IgD-negative memory B cell (primary cell): ENCODE measurements at regions not wholly inside any gene's neighbourhood (a gene's known extent, or its start where the extent isn't known, plus 50 kb on each side); places are given as distances from the start of the nearest gene placed in this dataset.
"Not testable (repeated sequence)": the region's sequence is repeated elsewhere in the genome, so short reads cannot be mapped to it uniquely, and the experiment has no call there.

Source experiments
- H3K27ac Mint-ChIP-seq, 3 donors: one replicate each; pipeline ENCODE4 v1.8.0; 2020 to 2022; ENCODE audit warnings: mild to moderate bottlenecking in 3 of 3, mixed read lengths in 3 of 3, moderate library complexity in 1 of 3
- H3K27me3 Mint-ChIP-seq: one replicate; pipeline ENCODE4 v1.8.0; 2021; ENCODE audit warnings: mixed read lengths
- H3K36me3 Mint-ChIP-seq: one replicate; pipeline ENCODE4 v1.8.0; 2020; ENCODE audit warnings: mild to moderate bottlenecking, mixed read lengths
- H3K4me1 Mint-ChIP-seq, 3 donors: one replicate each; pipeline ENCODE4 v1.8.0; 2020 to 2022; ENCODE audit warnings: mixed read lengths in 3 of 3, mild to moderate bottlenecking in 1 of 3
- H3K4me3 Mint-ChIP-seq, 4 donors: one replicate each; pipeline ENCODE4 v1.8.0; 2020 to 2022; ENCODE audit warnings: mild to moderate bottlenecking in 4 of 4, mixed read lengths in 4 of 4, moderate library complexity in 3 of 4
- H3K9me3 Mint-ChIP-seq, 3 donors: one replicate each; pipeline ENCODE4 v1.8.0; 2020 to 2021; ENCODE audit warnings: mixed read lengths in 3 of 3, mild to moderate bottlenecking in 1 of 3

DNA sequence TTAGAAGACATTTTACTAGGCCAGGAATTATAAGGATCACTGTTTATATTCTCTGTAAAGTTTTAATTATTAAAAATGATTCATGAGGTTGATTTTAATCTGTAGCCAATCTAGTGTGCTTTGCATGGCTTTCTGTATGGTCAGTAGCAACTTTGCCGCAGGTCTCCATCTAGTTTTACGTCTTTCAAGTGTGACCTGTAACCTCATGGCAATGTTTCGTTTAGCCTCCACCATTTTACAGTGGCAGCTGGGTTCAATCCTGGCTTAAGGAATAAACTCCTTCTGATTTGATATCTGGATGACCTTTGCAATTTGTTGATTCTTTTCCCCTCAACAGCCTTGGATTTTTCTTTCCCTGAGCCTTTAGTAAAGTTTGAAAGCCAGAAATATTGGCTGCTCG, 434.5 kb upstream of the CDH9 start:
- Mint-ChIP-seq H3K4me3 (no peak overlapping the region), H3K4me1 (no peaks in the 10 kb centered on the region), H3K27ac (no peak overlapping the region), H3K36me3 (peaks cover 1% of the 10 kb centered on the region), H3K9me3 (peaks cover 0 to 2% (median 1%) of the 10 kb centered on the region in 3 donors), H3K27me3 (no peaks in the 10 kb centered on the region)

DNA sequence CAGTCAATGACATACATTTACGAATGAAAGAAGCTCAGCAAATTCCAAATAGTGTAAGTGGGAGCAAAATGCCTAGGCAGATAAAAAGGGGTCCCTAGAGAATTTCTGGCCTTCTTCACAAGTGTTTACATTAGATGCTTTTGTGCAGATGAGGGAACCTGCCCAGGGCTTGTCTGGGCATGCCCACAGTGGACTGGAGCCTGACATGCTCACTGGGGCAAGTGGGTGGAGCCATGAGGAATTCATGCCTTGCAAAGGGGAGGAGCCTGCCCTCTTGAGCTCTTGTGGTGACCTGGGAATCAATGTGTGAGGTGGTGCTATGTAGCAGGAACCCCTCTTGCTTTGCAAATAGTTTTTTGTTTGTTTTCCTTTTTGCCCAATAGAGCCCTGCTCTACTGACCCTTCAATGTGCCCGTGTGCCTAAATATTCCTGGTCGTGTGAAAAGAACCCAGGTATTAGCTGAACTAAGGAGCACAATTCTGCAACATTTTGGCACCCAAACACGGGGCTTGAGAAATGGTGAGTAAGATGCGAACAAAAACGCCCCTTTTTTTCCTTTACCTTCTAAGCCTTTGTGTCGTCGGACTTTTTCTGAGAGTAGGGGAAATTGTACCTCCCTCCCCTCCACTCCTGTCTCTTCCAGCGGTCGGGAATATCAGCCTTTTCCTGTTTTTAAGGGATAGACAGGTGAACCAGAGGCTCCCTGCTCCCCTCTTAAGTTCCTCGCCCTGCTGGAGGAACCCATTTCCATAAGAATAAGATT, 433.8 kb upstream of the CDH9 start:
- H3K4me1 Mint-ChIP-seq = no peaks in the 10 kb centered on the region
- peaks cover 0 to 5% (median 1%) of the 10 kb centered on the region in 3 donors for H3K9me3 Mint-ChIP-seq
- no peaks in the 10 kb centered on the region for H3K27me3 Mint-ChIP-seq
- no peak overlapping the region for H3K27ac Mint-ChIP-seq
- H3K4me3 Mint-ChIP-seq = no peak overlapping the region
- peaks cover 1% of the 10 kb centered on the region for H3K36me3 Mint-ChIP-seq

DNA sequence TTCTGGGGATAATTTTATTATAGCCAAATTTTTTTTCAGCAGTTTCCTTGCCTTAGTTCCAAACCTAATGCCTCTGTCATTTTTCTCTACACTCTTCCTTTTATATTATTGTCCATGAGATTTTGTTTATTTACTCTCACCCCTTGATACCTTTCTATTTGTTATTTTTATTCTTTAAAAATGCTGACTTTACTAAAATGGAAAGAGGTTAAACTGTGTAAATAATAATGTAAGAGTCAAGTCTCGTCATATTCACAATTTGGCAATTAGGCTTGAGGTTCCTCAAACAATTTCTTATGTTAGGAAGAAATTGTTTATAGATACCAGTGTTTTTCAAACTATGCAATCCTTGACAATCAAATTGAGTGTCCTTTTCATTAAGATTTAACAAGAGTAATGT, 428.6 kb upstream of the CDH9 start:
- Mint-ChIP-seq H3K27ac (no peak overlapping the region), H3K4me1 (no peaks in the 10 kb centered on the region), H3K27me3 (no peaks in the 10 kb centered on the region), H3K36me3 (peaks cover under 1% of the 10 kb centered on the region), H3K9me3 (peaks cover under 1 to 8% (median 2%) of the 10 kb centered on the region in 3 donors), H3K4me3 (no peak overlapping the region)

DNA sequence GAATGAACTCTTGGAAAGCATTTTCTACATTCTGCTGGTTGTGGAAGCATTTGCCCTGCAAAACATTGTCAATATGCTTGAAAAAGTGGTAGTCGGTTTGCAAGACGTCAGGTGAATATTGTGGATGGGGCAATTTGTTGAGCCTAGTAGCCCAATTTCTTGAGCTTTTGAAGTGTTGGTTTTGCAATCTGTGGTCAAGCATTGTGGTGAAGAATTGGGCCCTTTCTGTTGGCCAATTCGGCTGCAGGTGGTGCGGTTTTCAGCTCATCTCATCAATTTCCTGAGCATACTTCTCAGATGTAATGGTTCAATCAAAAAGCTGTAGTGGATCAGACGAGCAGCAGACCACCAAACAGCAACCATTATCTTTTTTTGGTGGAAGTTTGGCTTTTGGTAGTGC, 426.8 kb upstream of the CDH9 start:
- Mint-ChIP-seq H3K36me3 (no peaks in the 10 kb centered on the region), H3K27ac (no peak overlapping the region), H3K9me3 (peaks cover 0 to 8% (median 2%) of the 10 kb centered on the region in 3 donors), H3K4me1 (no peaks in the 10 kb centered on the region), H3K27me3 (no peaks in the 10 kb centered on the region), H3K4me3 (no peak overlapping the region)

DNA sequence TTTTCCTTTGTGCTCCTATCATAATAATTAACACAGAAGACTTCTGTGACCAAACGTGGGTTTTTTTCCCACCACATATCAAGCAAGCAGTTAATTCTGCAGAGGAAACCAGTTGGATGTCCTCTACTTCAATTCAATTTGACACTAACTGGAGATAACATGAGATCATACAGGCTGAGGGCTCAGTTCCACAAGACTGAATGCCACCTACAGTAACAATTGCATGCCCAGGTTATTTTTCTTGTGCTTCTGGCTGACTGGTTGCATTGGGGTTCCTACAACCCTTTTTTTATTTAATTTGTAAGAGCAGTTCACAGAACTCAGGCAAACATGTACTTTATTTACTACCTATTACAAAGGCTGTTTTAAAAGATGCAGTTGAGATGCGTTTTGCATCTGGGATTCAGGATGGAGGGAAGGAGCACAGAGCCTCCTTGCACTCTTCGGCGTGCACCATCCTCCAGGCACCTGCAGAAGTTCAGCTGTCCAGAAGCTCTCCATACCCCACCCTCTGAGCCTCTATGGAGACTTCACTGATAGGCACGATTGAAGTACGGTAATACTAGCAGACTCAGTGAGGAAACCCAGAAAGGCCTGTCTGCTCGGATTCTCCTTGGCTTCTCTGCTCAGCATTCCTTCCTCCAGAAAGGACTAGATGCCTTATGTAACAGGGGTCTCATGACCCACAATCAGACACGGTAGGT, 425.2 kb upstream of the CDH9 start:
- H3K4me3 Mint-ChIP-seq = no peak overlapping the region
- no peaks in the 10 kb centered on the region for H3K4me1 Mint-ChIP-seq
- peaks cover 0 to 8% (median 3%) of the 10 kb centered on the region in 3 donors for H3K9me3 Mint-ChIP-seq
- no peaks in the 10 kb centered on the region for H3K36me3 Mint-ChIP-seq
- no peaks in the 10 kb centered on the region for H3K27me3 Mint-ChIP-seq
- no peak overlapping the region for H3K27ac Mint-ChIP-seq

DNA sequence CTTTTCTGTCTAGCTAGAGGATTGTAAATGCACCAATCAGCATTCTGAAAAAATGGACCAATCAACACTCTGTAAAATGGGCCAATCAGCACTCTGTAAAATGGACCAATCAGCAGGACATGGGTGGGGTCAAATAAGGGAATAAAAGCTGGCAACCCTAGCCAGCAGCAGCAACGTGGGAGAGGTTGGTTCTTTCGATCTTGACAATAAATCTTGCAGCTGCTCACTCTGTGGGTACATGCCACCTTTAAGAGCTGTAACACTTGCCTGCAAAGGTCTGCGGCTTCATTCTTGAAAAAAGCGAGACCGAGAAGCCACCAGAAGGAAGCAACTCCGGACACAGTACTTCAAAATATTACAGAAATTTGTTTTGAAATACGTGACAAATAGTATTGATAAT, 424.6 kb upstream of the CDH9 start:
- peaks cover 0 to 8% (median 3%) of the 10 kb centered on the region in 3 donors for H3K9me3 Mint-ChIP-seq
- H3K4me3 Mint-ChIP-seq = no peak overlapping the region
- no peaks in the 10 kb centered on the region for H3K27me3 Mint-ChIP-seq
- no peak overlapping the region for H3K27ac Mint-ChIP-seq
- no peaks in the 10 kb centered on the region for H3K36me3 Mint-ChIP-seq
- H3K4me1 Mint-ChIP-seq = no peaks in the 10 kb centered on the region

DNA sequence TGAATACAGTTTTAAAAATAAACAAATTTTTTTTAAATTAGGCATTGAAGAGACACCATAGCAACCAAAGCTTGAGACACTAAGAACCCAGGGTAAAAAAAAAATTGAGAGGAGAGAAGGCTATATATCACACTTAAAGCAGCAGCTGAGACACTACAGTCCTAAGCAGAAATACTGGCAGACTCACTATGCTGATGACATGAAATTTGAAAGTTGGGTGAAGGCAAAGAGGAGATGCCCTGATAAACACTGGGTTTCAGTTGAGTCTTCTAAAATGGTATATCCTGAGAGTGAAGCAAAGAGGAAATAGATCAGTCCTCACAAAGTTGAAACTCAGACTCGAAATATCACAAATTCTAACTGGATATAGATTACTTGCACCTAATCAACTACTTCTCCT, 419.9 kb upstream of the CDH9 start:
- Mint-ChIP-seq H3K27me3 (no peaks in the 10 kb centered on the region), H3K9me3 (peaks cover 0 to 6% (median 0%) of the 10 kb centered on the region in 3 donors), H3K27ac (no peak overlapping the region), H3K36me3 (no peaks in the 10 kb centered on the region), H3K4me3 (no peak overlapping the region), H3K4me1 (no peaks in the 10 kb centered on the region)

DNA sequence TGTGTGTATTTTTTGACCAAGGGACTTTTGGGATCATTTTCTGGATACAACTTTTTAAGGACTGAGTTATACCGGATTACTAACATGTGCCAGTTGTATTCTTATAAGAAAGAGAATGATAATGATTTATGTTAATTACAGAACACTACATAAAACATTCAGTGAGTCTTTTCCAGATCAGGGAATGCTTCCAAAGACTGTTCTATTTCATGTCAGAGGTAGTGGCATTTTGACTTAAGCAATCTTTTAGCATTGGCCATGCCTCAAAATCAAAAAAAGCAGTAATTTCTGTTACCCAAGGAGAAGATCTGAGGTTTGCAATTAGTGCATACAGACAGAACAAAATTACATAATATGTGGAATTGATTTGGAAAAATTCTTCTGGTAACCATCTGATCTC, 413.0 kb upstream of the CDH9 start:
- Mint-ChIP-seq H3K4me3 (no peak overlapping the region), H3K36me3 (no peaks in the 10 kb centered on the region), H3K27ac (no peak overlapping the region), H3K27me3 (no peaks in the 10 kb centered on the region), H3K4me1 (no peaks in the 10 kb centered on the region), H3K9me3 (peaks cover 2 to 8% (median 4%) of the 10 kb centered on the region in 3 donors)

DNA sequence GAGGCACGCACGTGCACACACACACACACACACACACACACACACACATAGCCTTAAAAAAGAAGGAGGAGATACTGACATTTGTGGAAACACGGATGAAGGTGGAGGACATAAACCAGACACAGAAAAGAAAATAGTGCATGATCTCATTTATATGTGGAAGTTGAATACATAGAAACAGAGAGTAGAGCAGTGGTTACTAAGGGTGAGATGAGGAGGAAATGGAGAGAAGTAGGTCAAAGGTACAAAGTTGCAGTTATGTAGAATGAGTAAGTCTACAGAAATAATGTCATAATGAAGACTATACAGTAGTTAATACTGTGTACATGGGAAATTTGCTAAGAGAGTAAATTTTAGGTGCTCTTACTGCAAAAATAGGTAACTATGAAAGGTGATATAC, 412.2 kb upstream of the CDH9 start:
- Mint-ChIP-seq H3K27me3 (no peaks in the 10 kb centered on the region), H3K36me3 (no peaks in the 10 kb centered on the region), H3K9me3 (peaks cover 2 to 8% (median 4%) of the 10 kb centered on the region in 3 donors), H3K27ac (no peak overlapping the region), H3K4me3 (no peak overlapping the region), H3K4me1 (no peaks in the 10 kb centered on the region)

DNA sequence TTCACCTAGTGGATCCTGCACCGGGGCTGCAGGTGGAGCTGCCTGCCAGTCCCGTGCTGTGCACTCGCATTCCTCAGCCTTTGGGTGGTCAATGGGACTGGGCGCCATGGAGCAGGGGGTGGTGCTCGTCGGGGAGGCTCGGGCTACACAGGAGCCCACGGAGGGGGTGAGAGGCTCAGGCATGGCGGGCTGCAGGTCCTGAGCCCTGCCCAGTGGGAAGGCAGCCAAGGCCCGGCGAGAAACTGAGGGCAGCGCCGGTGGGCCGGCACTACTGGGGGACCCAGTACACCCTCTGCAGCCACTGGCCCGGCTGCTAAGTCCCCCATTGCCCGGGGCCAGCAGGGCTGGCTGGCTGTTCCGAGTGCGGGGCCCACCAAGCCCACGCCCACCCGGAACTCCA, 401.0 kb upstream of the CDH9 start:
- H3K9me3 Mint-ChIP-seq, H3K4me1 Mint-ChIP-seq, H3K27me3 Mint-ChIP-seq, H3K4me3 Mint-ChIP-seq, H3K36me3 Mint-ChIP-seq, H3K27ac Mint-ChIP-seq: not testable (repeated sequence)

DNA sequence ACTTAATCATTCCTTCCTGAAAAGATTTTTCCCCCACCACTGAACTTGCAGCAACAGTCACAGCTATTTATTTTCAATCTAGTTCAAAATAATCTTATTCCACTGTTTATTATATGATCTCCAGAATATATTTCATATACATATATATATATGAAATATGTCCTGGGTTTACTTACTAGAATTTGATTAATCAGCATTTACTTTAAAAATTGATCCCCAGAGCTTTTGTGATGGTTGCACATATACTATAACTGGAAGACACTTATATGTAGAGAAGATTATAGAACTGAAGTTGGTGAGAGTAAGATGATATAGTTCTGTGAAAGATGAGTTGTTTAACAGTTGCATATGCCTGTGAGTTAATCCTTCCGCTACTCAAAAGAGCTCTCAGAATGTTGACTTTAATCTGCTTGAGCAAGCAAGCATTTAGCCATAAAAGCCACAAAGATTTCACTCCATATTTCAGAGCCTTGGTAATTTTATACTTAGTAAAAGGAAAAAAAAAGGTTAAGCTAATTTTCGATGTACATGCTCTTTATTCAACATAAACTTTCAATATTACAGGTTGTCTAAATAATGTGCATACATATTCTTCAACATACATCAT, 399.3 kb upstream of the CDH9 start:
- H3K4me3 Mint-ChIP-seq = no peak overlapping the region
- H3K27ac Mint-ChIP-seq = no peak overlapping the region
- H3K9me3 Mint-ChIP-seq = peaks cover 0 to 11% (median 10%) of the 10 kb centered on the region in 3 donors
- H3K27me3 Mint-ChIP-seq = no peaks in the 10 kb centered on the region
- H3K4me1 Mint-ChIP-seq = no peaks in the 10 kb centered on the region
- no peaks in the 10 kb centered on the region for H3K36me3 Mint-ChIP-seq

DNA sequence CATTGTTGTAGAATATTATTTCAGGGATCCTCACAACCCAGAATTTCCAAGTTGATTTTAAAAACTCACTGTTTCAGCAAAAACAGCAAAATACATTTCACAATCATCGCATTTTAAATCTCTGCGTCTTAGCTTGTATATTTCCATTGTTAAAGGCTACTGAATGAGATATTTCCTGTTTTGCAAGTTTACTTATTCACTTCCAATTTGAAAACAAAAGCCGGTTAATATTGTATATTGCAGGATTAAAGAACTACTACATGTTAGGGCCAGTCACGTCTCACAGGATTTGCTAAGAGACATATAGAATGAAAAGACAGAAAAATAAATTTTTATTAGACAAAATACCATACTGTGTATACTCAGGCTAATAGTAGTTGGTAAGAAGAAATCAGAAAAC, 395.9 kb upstream of the CDH9 start:
- Mint-ChIP-seq H3K27me3 (no peaks in the 10 kb centered on the region), H3K27ac (no peak overlapping the region), H3K4me1 (peaks cover 0 to 2% (median 0%) of the 10 kb centered on the region in 3 donors), H3K4me3 (no peak overlapping the region), H3K36me3 (no peaks in the 10 kb centered on the region), H3K9me3 (peaks cover 0 to 17% (median 10%) of the 10 kb centered on the region in 3 donors)

DNA sequence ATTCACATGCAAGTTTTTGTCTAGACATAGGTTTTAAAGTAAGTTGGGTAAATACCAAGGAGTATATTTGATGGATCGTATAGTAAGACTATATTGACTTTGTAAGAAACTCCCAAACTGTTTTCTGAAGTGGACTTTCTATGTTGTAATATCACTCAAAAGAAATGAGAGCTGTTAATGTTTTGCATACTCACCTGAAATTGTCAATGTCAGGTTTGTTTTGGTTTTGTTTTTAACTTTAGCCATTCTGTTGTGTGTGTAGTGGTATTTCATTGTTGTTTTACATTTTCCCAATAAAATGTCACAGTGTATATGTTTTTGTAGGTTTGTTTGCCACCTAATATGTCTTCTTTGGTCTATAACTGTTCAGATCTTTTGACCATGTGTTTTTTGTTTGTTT, 375.7 kb upstream of the CDH9 start:
- Mint-ChIP-seq H3K36me3 (no peaks in the 10 kb centered on the region), H3K27ac (no peak overlapping the region), H3K4me3 (no peak overlapping the region), H3K27me3 (no peaks in the 10 kb centered on the region), H3K9me3 (peaks cover 0 to 4% (median 2%) of the 10 kb centered on the region in 3 donors), H3K4me1 (no peaks in the 10 kb centered on the region)

DNA sequence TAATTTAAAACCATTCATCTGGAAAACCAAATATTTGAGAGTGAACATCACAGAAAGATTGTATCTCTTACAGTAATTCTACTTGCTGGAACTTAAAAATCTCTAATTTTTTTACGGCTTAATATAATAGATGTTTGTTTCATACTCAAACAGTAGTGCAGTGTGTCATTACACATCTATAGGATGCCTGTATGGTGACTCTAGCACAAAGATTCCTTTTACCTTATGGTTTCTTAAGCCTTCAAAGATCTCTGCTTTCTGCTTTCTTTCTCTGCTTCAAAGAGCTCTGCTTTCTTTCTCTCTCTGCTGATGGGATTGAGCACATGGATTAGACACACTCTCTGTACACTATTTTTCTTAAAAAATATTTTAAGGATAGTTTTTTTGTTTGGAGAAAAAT, 374.0 kb upstream of the CDH9 start:
- H3K27me3 Mint-ChIP-seq = no peaks in the 10 kb centered on the region
- H3K9me3 Mint-ChIP-seq = peaks cover 0 to 4% (median 2%) of the 10 kb centered on the region in 3 donors
- H3K4me3 Mint-ChIP-seq = no peak overlapping the region
- no peaks in the 10 kb centered on the region for H3K36me3 Mint-ChIP-seq
- H3K27ac Mint-ChIP-seq = no peak overlapping the region
- H3K4me1 Mint-ChIP-seq = no peaks in the 10 kb centered on the region

DNA sequence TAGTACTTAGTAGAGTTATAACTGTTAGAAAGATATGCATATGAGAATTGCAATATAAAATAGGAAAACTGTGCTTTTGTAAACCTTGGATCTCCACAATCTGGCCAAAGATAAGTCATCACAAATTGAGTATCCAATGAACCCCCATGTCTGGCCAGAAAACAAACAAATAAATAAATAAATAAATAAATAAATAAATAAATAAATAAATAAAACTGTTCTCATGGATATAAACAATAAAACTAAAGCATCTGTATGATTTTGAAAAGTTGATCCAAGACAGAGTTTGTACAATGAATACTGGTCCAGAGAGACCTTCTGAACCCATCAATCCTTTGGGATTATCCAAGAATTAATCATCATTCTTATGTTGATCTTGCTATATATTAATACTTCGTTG, 367.6 kb upstream of the CDH9 start:
- H3K4me1 Mint-ChIP-seq = peaks cover 0 to 1% (median 0%) of the 10 kb centered on the region in 3 donors
- H3K27ac Mint-ChIP-seq = no peak overlapping the region
- H3K9me3 Mint-ChIP-seq = peaks cover 0 to 7% (median 0%) of the 10 kb centered on the region in 3 donors

More for the DNA sequence above, 367.6 kb upstream of the CDH9 start:
- no peaks in the 10 kb centered on the region for H3K36me3 Mint-ChIP-seq
- H3K27me3 Mint-ChIP-seq = no peaks in the 10 kb centered on the region
- H3K4me3 Mint-ChIP-seq = no peak overlapping the region
